NOMO-1 treated with dmso at 0.1 percent for 144 hours (cell line): ENCODE measurements at regions not wholly inside any gene's neighbourhood (a gene's known extent, or its start where the extent isn't known, plus 50 kb on each side); places are given as distances from the start of the nearest gene placed in this dataset.

Experiments
- DNase-seq: peaks from one replicate; lab custom pipeline; 2025; ENCODE audit not compliant: unreplicated experiment; lab: John Stamatoyannopoulos, UW

- no peak for DNase-seq
These were observed 666.0 kb downstream of the DIAPH3 start for GRCh38 chr13:59497621-59498247.

- DNase-seq, result no peak
These were observed 662.7 kb downstream of the DIAPH3 start for GRCh38 chr13:59501004-59501403.

DNA sequence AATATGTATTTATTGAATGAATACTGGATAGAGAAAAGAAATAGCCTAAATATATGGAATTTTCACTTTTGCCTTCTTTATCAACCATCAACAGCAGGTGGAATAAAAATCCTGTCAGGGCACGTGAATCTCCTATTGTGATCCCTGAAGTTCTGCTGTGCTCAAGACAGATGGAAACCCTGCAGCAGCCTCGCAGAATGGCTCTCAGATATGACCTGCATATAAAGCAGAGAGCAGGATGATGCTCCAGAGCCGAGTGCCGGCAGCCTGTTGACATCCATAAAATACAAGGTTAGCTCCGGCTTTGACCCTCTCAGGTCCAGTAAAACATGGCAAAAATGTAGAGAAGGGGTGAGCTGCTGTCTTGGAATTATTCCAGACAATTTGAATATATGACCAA lies 659.3 kb downstream of the DIAPH3 start:
- DNase-seq, result no peak

DNA sequence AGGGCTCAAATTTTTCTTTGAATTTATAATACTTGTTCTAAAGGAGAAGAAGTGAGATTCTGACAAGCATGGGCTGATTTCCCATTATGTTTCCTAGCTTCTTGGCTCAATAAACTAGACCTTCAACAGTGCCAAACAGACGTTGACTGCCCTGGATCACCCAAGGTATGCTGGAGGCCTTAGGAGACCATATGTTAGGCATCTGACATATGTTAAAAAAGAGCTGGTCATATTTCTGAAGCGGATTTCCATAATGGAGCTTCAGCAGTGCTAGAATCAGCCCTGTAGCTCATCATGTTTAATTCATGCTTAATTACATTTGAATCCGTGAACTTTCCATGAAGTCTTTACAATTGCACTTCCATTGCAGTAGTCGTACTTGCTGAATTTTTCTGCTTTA lies 653.3 kb downstream of the DIAPH3 start:
- DNase-seq, result no peak

- DNase-seq, result no peak
These were observed 650.0 kb downstream of the DIAPH3 start for GRCh38 chr13:59513686-59514085.

- no peak for DNase-seq
These were observed 649.4 kb downstream of the DIAPH3 start for GRCh38 chr13:59514316-59514715.

GRCh38 chr13:59519819-59520218 lies 643.9 kb downstream of the DIAPH3 start:
- no peak for DNase-seq

DNA sequence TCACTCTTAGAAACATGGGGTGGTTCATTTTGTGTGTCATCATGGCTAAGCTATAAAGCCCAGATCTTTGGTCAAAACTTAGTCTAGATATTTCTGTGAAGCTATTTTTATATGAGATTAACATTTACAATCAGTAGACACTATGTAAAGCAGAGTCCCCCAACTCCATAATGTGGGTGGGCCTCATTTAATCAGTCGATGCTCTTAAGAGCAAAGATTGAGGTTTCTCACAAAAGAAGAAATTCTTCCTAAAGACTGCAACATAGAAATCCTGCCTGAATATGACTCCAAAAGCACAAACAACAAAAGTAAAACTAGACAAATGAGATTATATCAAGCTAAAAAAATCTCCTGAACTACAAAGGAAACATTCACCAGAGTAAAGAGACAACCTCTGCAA lies 642.2 kb downstream of the DIAPH3 start:
- no peak for DNase-seq

GRCh38 chr13:59522652-59523051 lies 641.1 kb downstream of the DIAPH3 start:
- no peak for DNase-seq

- DNase-seq, result peak; percentile 29
These were observed 636.2 kb downstream of the DIAPH3 start for GRCh38 chr13:59527500-59527899.

- peak; percentile 31 for DNase-seq
These were observed 632.1 kb downstream of the DIAPH3 start for GRCh38 chr13:59531571-59532091.

GRCh38 chr13:59532405-59532804 lies 631.3 kb downstream of the DIAPH3 start:
- no peak for DNase-seq

GRCh38 chr13:59533561-59534555 lies 629.9 kb downstream of the DIAPH3 start:
- no peak for DNase-seq

DNA sequence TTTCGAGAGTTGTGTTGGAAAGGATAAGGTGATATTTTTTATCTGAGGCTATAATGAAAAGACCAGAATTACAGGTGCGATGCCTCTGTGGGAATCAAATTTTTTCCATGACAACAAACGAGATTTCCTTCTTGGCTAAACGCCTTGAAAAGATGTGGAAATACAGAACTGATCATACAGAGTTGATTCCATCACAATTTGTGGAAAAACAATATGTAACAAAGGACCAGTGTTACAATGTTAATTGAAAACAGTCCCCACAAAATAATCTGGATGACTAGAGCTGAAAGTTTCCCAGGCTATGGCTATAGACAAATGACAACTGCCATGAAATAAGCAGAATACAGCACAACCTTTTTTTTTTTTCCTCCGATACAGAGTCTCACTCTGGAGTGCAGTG lies 628.9 kb downstream of the DIAPH3 start:
- no peak for DNase-seq

GRCh38 chr13:59537500-59537899 lies 626.2 kb downstream of the DIAPH3 start:
- no peak for DNase-seq

DNA sequence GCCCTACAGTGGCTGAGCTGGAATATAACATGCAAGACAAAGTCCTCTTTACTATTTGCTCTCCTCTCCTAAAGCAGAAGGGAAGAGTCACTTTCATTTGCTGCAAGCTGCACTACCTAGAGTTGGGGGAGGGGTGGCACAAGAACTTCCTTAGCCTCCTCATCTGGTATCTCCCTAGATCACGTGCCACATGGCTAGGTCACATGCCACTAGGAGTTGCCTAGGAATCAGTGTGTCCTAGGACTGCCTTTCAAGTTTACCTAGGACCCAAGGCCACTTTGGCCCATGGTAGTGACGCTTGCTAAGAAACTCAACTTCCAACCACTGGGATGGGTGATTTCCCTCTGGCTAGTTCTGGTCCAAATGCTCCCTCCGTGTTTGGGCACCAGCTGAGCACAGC lies 625.2 kb downstream of the DIAPH3 start:
- no peak for DNase-seq

DNA sequence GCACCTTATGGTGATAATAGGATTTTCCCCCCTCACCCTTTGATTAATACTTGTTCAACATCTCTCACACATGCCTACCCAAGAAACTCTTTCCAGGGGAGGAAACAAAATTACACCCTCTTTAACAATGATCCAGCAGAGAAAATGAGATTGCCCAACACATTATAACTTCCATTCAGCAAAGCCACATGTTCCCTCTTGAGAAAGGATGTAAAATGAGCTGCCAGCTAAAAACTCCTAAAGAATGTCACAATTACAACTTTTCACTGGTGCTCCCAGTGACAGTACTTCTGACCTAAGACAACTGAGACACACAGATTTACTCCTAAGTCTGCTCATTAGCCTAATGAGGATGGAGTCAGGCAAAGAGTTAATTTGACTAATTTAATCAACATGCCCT lies 621.4 kb downstream of the DIAPH3 start:
- DNase-seq, result no peak

- DNase-seq, result no peak
These were observed 620.3 kb downstream of the DIAPH3 start for GRCh38 chr13:59543418-59543817.

DNA sequence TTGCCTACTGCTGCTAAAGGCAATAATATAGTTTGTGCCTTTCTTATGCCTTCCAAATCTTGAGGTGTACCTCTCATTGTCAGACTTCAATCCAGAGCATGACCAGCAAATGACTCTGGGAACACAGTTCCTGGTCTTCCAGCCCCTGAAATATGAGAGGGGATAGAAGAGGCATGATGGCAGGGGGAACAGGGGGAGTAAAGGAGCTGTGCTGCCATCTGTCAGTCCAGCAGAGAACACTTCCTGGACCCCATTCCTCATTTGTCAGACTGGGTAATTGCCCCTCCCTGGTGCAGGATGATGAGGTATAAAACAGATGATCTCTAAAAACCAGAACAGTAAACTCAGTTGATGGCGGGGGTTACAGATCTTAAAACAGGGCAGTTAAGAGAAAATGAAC lies 618.7 kb downstream of the DIAPH3 start:
- DNase-seq, result no peak

DNA sequence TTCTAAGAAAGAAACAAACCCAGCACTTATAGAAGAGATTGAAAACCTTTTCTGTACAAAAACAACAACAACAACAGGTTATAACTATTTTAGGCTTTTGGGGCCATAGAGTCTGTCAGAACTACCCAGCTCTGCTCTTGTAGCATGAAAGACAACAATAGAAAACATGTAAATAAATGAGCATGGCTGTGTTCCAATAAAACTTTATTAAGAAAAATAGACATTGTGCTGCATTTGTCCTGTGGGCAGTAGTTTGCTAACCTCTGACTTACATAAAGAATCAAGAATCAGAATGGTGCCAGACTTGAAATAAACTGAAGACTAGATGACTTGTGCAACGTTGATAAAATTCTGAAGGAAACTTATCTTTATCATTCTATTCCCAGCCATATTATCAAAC lies 617.5 kb downstream of the DIAPH3 start:
- no peak for DNase-seq

GRCh38 chr13:59547950-59548349 lies 615.8 kb downstream of the DIAPH3 start:
- DNase-seq, result no peak

- DNase-seq, result no peak
These were observed 600.8 kb downstream of the DIAPH3 start for GRCh38 chr13:59562924-59563323.
